LNCaP clone FGC (cell line): ENCODE measurements at regions not wholly inside any gene's neighbourhood (a gene's known extent, or its start where the extent isn't known, plus 50 kb on each side); places are given as distances from the start of the nearest gene placed in this dataset.
A peak's percentile ranks its signal among the peaks of the same experiment; 100 is the strongest.
"Not testable (repeated sequence)": the region's sequence is repeated elsewhere in the genome, so short reads cannot be mapped to it uniquely, and the experiment has no call there.

ENCODE experiments used
- DNase-seq: peaks from one replicate; pipeline ENCODE4 v3.0.0-alpha.2; 2011; ENCODE audit warnings: low read depth
- H3K4me3 ChIP-seq: 2 replicates; pipeline ENCODE4 v1.5.1; 2011; ENCODE audit warnings: mild to moderate bottlenecking, low read depth, low read length, control low read depth
- CTCF ChIP-seq: IDR thresholded peaks from 2 replicates; pipeline ENCODE4 v1.5.1; 2012; ENCODE audit warnings: mild to moderate bottlenecking; ENCODE audit not compliant: control insufficient read depth, insufficient read depth; ENCODE audit errors: extremely low read depth

GRCh38 chrX:144006811-144007210, 122.9 kb downstream of the UBE2NL start:
- TF ChIP-seq CTCF, result no peak
- DNase-seq, result peak; percentile 0
- no peak overlapping the region for H3K4me3 ChIP-seq

- no peak for TF ChIP-seq CTCF
- no peak overlapping the region for H3K4me3 ChIP-seq
- DNase-seq, result no peak
Measured at GRCh38 chrX:144040793-144041192, 156.9 kb downstream of the UBE2NL start.

GRCh38 chrX:144042271-144042670, 158.4 kb downstream of the UBE2NL start:
- no peak for TF ChIP-seq CTCF
- no peak for DNase-seq
- no peak overlapping the region for H3K4me3 ChIP-seq

GRCh38 chrX:144075432-144075831, 191.6 kb downstream of the UBE2NL start:
- no peak for DNase-seq
- TF ChIP-seq CTCF, result no peak
- no peak overlapping the region for H3K4me3 ChIP-seq

GRCh38 chrX:144082237-144082636, 198.4 kb downstream of the UBE2NL start:
- H3K4me3 ChIP-seq, DNase-seq: not testable (repeated sequence)

- DNase-seq, H3K4me3 ChIP-seq: not testable (repeated sequence)
Measured at GRCh38 chrX:144089674-144090073, 205.8 kb downstream of the UBE2NL start.

- not testable (repeated sequence) for DNase-seq, H3K4me3 ChIP-seq
Measured at GRCh38 chrX:144092116-144092515, 208.2 kb downstream of the UBE2NL start.

GRCh38 chrX:144119490-144119889, 235.6 kb downstream of the UBE2NL start:
- not testable (repeated sequence) for DNase-seq, H3K4me3 ChIP-seq

GRCh38 chrX:144121566-144121965, 237.7 kb downstream of the UBE2NL start:
- H3K4me3 ChIP-seq, DNase-seq: not testable (repeated sequence)

GRCh38 chrX:144127570-144128169, 243.8 kb downstream of the UBE2NL start:
- H3K4me3 ChIP-seq, DNase-seq: not testable (repeated sequence)

GRCh38 chrX:144129511-144129910, 245.6 kb downstream of the UBE2NL start:
- not testable (repeated sequence) for H3K4me3 ChIP-seq, DNase-seq

GRCh38 chrX:144130507-144130906, 246.6 kb downstream of the UBE2NL start:
- H3K4me3 ChIP-seq, DNase-seq: not testable (repeated sequence)

GRCh38 chrX:144131080-144131479, 247.2 kb downstream of the UBE2NL start:
- not testable (repeated sequence) for DNase-seq, H3K4me3 ChIP-seq

GRCh38 chrX:144134448-144135119, 250.7 kb downstream of the UBE2NL start:
- not testable (repeated sequence) for H3K4me3 ChIP-seq, DNase-seq

- DNase-seq, H3K4me3 ChIP-seq: not testable (repeated sequence)
Measured at GRCh38 chrX:144154474-144154873, 270.6 kb downstream of the UBE2NL start.
